GM12892 (cell line): ENCODE measurements at regions not wholly inside any gene's neighbourhood (a gene's known extent, or its start where the extent isn't known, plus 50 kb on each side); places are given as distances from the start of the nearest gene placed in this dataset.

Source experiments
- POLR2A ChIP-seq: IDR thresholded peaks from 2 replicates; pipeline ENCODE4 v1.6.1; 2011; ENCODE audit warnings: low read depth, low read length, control low read depth
- POLR2AphosphoS5 ChIP-seq: IDR thresholded peaks from 2 replicates; pipeline ENCODE4 v1.6.1; 2011; ENCODE audit warnings: low read depth, low read length, control low read depth
- TAF1 ChIP-seq: IDR thresholded peaks from 2 replicates; pipeline ENCODE4 v1.6.1; 2011; ENCODE audit warnings: low read depth, mild to moderate bottlenecking, control low read depth, low read length, borderline replicate concordance

DNA sequence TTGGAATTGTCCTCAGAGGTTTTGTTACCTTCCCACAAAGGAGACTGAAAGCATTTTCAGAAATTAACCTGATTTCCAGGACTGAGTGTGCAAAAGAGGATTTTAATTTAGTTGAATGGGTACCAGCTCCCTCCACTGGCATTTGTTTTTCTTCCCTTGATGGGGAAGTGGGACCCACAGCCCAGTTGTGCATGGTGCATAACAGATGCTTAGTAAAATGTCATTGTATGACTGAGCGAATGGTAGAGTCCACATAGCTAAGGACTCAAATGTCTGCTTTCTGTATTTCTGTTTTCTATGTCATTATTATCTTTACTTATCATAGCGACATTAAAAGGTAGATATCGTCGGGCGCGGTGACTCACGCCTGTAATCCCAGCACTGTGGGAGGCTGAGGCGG, 75.5 kb upstream of the RAPH1 start:
- no peak for TF ChIP-seq POLR2A
- no peak for TF ChIP-seq POLR2AphosphoS5
- no peak for TF ChIP-seq TAF1
